H1 (cell line): ENCODE measurements at regions not wholly inside any gene's neighbourhood (a gene's known extent, or its start where the extent isn't known, plus 50 kb on each side); places are given as distances from the start of the nearest gene placed in this dataset.

Source experiments
- ASH2L ChIP-seq: fragments of 200-600, 300-600 bp; sonication (generic); IDR thresholded peaks from one replicate; pipeline ENCODE4 v1.7.1; 2017; ENCODE audit warnings: low read length
- CBX8 ChIP-seq: fragments of 300-800, 300-1000 bp; sonication (generic); IDR thresholded peaks from 2 replicates; pipeline ENCODE4 v1.7.1; 2016; ENCODE audit warnings: low read depth, low read length, borderline replicate concordance
- CHD1 ChIP-seq: IDR thresholded peaks from 2 replicates; pipeline ENCODE4 v1.6.1; 2012; ENCODE audit warnings: low read depth, low read length, improper control_type of control experiment
- HDAC6 ChIP-seq: IDR thresholded peaks from one replicate; pipeline ENCODE4 v1.7.1; 2012; ENCODE audit warnings: low read depth, mild to moderate bottlenecking, inconsistent platforms, low read length, moderate library complexity
- POLR2A ChIP-seq, 2 experiments: IDR thresholded peaks; 1 replicate in 1 of 2; 2 replicates in 1 of 2; pipeline ENCODE4 v1.6.1; 2011; ENCODE audit warnings: low read depth in 2 of 2, low read length in 2 of 2, mild to moderate bottlenecking in 2 of 2; ENCODE audit errors: control extremely low read depth in 1 of 2
- RBBP5 ChIP-seq: IDR thresholded peaks from 2 replicates; pipeline ENCODE4 v1.7.1; 2012; ENCODE audit warnings: low read depth, mild to moderate bottlenecking, inconsistent platforms, low read length, moderate library complexity, borderline replicate concordance
- SRF ChIP-seq: IDR thresholded peaks from 2 replicates; pipeline ENCODE4 v1.6.1; 2011; ENCODE audit warnings: mild to moderate bottlenecking, low read depth, low read length, moderate library complexity
- TAF1 ChIP-seq: IDR thresholded peaks from 2 replicates; pipeline ENCODE4 v1.6.1; 2011; ENCODE audit warnings: mild to moderate bottlenecking, low read depth, low read length
- ZNF274 ChIP-seq: IDR thresholded peaks from 2 replicates; pipeline ENCODE4 v1.7.0; 2012; ENCODE audit warnings: low read length, borderline replicate concordance; ENCODE audit errors: extremely low read depth
- TF ChIP-seq, protein P1 (sequence below): fragments of 300-600 bp; sonication (generic); IDR thresholded peaks from 2 replicates; pipeline ENCODE4 v1.7.1; 2012; ENCODE audit warnings: low read length, moderate library complexity, mild to moderate bottlenecking, inconsistent platforms; ENCODE audit not compliant: insufficient replicate concordance
- TF ChIP-seq, protein P2 (sequence below), 3 experiments: IDR thresholded peaks; 1 replicate in 2 of 3; 2 replicates in 1 of 3; pipeline versions ENCODE4 v1.5.1 to v1.6.1; 2011; ENCODE audit warnings: low read length in 3 of 3, mild to moderate bottlenecking in 3 of 3, inconsistent platforms in 2 of 3, low read depth in 1 of 3, moderate library complexity in 1 of 3; ENCODE audit not compliant: insufficient read depth in 1 of 3; ENCODE audit errors: control extremely low read depth in 1 of 3

DNA sequence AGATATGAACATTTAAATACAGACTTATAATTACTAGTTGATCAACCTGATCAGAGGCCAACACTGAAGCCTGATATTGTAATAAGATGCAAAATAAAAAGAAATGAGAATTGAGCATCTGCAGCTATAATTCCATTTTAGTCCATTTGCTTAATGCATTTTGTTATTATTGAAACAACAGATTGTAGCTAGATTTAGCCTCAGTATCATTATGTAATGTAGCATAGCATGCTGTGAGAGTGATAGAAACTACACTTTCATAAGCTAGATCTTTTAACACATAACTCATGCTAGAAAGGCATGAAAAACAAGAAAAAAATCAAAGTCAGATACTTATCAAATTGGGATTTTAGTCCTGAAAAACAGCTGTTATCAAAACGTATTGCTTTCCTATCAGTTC is 292.7 kb upstream of the ADARB2 start (continued):
- TF ChIP-seq, protein P1, sequence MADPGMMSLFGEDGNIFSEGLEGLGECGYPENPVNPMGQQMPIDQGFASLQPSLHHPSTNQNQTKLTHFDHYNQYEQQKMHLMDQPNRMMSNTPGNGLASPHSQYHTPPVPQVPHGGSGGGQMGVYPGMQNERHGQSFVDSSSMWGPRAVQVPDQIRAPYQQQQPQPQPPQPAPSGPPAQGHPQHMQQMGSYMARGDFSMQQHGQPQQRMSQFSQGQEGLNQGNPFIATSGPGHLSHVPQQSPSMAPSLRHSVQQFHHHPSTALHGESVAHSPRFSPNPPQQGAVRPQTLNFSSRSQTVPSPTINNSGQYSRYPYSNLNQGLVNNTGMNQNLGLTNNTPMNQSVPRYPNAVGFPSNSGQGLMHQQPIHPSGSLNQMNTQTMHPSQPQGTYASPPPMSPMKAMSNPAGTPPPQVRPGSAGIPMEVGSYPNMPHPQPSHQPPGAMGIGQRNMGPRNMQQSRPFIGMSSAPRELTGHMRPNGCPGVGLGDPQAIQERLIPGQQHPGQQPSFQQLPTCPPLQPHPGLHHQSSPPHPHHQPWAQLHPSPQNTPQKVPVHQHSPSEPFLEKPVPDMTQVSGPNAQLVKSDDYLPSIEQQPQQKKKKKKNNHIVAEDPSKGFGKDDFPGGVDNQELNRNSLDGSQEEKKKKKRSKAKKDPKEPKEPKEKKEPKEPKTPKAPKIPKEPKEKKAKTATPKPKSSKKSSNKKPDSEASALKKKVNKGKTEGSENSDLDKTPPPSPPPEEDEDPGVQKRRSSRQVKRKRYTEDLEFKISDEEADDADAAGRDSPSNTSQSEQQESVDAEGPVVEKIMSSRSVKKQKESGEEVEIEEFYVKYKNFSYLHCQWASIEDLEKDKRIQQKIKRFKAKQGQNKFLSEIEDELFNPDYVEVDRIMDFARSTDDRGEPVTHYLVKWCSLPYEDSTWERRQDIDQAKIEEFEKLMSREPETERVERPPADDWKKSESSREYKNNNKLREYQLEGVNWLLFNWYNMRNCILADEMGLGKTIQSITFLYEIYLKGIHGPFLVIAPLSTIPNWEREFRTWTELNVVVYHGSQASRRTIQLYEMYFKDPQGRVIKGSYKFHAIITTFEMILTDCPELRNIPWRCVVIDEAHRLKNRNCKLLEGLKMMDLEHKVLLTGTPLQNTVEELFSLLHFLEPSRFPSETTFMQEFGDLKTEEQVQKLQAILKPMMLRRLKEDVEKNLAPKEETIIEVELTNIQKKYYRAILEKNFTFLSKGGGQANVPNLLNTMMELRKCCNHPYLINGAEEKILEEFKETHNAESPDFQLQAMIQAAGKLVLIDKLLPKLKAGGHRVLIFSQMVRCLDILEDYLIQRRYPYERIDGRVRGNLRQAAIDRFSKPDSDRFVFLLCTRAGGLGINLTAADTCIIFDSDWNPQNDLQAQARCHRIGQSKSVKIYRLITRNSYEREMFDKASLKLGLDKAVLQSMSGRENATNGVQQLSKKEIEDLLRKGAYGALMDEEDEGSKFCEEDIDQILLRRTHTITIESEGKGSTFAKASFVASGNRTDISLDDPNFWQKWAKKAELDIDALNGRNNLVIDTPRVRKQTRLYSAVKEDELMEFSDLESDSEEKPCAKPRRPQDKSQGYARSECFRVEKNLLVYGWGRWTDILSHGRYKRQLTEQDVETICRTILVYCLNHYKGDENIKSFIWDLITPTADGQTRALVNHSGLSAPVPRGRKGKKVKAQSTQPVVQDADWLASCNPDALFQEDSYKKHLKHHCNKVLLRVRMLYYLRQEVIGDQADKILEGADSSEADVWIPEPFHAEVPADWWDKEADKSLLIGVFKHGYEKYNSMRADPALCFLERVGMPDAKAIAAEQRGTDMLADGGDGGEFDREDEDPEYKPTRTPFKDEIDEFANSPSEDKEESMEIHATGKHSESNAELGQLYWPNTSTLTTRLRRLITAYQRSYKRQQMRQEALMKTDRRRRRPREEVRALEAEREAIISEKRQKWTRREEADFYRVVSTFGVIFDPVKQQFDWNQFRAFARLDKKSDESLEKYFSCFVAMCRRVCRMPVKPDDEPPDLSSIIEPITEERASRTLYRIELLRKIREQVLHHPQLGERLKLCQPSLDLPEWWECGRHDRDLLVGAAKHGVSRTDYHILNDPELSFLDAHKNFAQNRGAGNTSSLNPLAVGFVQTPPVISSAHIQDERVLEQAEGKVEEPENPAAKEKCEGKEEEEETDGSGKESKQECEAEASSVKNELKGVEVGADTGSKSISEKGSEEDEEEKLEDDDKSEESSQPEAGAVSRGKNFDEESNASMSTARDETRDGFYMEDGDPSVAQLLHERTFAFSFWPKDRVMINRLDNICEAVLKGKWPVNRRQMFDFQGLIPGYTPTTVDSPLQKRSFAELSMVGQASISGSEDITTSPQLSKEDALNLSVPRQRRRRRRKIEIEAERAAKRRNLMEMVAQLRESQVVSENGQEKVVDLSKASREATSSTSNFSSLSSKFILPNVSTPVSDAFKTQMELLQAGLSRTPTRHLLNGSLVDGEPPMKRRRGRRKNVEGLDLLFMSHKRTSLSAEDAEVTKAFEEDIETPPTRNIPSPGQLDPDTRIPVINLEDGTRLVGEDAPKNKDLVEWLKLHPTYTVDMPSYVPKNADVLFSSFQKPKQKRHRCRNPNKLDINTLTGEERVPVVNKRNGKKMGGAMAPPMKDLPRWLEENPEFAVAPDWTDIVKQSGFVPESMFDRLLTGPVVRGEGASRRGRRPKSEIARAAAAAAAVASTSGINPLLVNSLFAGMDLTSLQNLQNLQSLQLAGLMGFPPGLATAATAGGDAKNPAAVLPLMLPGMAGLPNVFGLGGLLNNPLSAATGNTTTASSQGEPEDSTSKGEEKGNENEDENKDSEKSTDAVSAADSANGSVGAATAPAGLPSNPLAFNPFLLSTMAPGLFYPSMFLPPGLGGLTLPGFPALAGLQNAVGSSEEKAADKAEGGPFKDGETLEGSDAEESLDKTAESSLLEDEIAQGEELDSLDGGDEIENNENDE: no peak
- no peak for TF ChIP-seq HDAC6
- TF ChIP-seq ZNF274: no peak
- TF ChIP-seq ASH2L: no peak
- TF ChIP-seq RBBP5: no peak
- TF ChIP-seq TAF1: no peak
- TF ChIP-seq CHD1: no peak
- TF ChIP-seq CBX8: no peak
- TF ChIP-seq, protein P2, sequence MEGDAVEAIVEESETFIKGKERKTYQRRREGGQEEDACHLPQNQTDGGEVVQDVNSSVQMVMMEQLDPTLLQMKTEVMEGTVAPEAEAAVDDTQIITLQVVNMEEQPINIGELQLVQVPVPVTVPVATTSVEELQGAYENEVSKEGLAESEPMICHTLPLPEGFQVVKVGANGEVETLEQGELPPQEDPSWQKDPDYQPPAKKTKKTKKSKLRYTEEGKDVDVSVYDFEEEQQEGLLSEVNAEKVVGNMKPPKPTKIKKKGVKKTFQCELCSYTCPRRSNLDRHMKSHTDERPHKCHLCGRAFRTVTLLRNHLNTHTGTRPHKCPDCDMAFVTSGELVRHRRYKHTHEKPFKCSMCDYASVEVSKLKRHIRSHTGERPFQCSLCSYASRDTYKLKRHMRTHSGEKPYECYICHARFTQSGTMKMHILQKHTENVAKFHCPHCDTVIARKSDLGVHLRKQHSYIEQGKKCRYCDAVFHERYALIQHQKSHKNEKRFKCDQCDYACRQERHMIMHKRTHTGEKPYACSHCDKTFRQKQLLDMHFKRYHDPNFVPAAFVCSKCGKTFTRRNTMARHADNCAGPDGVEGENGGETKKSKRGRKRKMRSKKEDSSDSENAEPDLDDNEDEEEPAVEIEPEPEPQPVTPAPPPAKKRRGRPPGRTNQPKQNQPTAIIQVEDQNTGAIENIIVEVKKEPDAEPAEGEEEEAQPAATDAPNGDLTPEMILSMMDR (IDR thresholded peaks at IDR 0.05; ENCODE audit: control extremely low read depth in 1 of 3, insufficient read depth in 1 of 3, low read depth in 1 of 3, low read length in 3 of 3): no peak
- TF ChIP-seq SRF: no peak
- no peak for TF ChIP-seq POLR2A (IDR thresholded peaks at IDR 0.05; ENCODE audit: control extremely low read depth in 1 of 2, low read depth in 2 of 2, low read length in 2 of 2)
